IPS-15b (cell line): ENCODE measurements at regions not wholly inside any gene's neighbourhood (a gene's known extent, or its start where the extent isn't known, plus 50 kb on each side); places are given as distances from the start of the nearest gene placed in this dataset.
"Not testable (repeated sequence)": the region's sequence is repeated elsewhere in the genome, so short reads cannot be mapped to it uniquely, and the experiment has no call there.

ENCODE experiments used
- H3K27me3 ChIP-seq: one replicate; pipeline ENCODE4 v1.6.1; 2013; ENCODE audit warnings: low read length; ENCODE audit not compliant: control insufficient read depth, insufficient read depth
- H3K36me3 ChIP-seq: one replicate; pipeline ENCODE4 v1.6.1; 2013; ENCODE audit warnings: low read length; ENCODE audit not compliant: control insufficient read depth, insufficient read depth
- H3K4me1 ChIP-seq: one replicate; pipeline ENCODE4 v1.6.1; 2013; ENCODE audit warnings: mild to moderate bottlenecking, low read length; ENCODE audit not compliant: control insufficient read depth, insufficient read depth
- H3K4me3 ChIP-seq: one replicate; pipeline ENCODE4 v1.5.1; 2013; ENCODE audit warnings: low read depth, low read length
- H3K9ac ChIP-seq: one replicate; pipeline ENCODE4 v1.6.1; 2013; ENCODE audit warnings: low read depth, mild to moderate bottlenecking, low read length
- H3K9me3 ChIP-seq: one replicate; pipeline ENCODE4 v1.6.1; 2013; ENCODE audit warnings: mild to moderate bottlenecking, low read length; ENCODE audit not compliant: control insufficient read depth, insufficient read depth

DNA sequence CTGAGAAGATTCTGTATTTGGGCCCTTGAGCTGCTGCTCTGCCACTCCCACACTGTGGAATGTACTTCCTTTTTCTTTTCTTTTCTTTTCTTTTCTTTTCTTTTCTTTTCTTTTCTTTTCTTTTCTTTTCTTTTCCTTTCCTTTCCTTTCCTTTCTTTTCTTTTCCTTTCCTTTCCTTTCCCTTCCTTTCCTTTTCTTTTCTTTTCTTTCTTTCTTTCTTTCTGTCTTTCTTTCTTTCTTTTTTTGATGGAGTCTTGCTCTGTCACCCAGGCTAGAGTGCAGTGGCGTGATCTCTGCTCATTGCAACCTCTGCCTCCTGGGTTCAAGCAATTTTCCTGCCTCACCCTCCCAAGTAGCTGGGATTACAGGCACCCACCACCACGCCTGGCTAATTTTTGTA lies 89.8 kb downstream of the DNAAF6 start:
- H3K9me3 ChIP-seq, result not testable (repeated sequence)

DNA sequence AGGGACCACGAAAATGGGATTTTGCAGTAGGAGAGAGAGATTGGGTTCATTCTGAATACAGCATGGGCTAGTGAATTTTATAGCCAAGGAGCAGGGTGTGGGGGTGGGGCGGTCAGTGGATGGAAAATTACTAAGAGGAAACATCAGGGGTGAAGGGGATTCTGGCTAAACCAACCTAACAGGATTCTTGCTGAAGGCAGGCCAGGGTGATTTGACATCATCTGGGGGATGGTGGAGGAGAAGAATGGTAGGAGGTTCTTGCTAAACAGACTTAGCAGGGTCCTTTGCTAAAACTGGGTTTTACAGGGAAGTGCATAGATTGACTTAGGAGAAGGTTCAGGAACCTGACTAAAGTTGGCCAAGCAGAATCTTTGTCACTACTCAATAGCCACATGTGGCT lies 91.9 kb downstream of the DNAAF6 start:
- H3K4me1 ChIP-seq, result no peaks in the 10 kb centered on the region
- no peaks in the 10 kb centered on the region for H3K36me3 ChIP-seq
- no peak overlapping the region for H3K4me3 ChIP-seq
- H3K9me3 ChIP-seq, result no peaks in the 10 kb centered on the region
- H3K9ac ChIP-seq, result no peak overlapping the region
- no peaks in the 10 kb centered on the region for H3K27me3 ChIP-seq

More for the DNA sequence above, 89.8 kb downstream of the DNAAF6 start:
- not testable (repeated sequence) for H3K9ac ChIP-seq, H3K27me3 ChIP-seq, H3K36me3 ChIP-seq, H3K4me1 ChIP-seq, H3K4me3 ChIP-seq

DNA sequence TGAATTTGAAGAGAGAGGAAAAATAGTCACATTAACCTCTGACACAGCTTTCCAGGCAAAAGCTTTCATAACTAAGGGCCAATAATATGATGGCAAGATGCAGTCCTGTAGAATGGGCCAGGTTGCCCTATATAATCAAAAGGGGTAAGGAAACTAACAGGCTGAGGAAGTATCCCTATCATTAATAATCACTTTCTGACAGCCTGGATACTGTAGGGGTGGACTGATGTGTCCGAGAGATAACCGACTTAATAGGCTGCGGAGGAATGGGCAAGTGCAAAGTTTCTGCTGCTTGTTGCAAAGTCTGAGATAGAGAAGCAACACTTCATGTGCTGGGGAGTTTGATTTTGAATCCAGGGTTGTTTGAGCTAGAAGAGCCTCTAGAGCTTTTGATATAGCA lies 94.8 kb downstream of the DNAAF6 start:
- Histone ChIP-seq H3K9ac (no peak overlapping the region), H3K9me3 (no peaks in the 10 kb centered on the region), H3K4me1 (no peaks in the 10 kb centered on the region), H3K36me3 (no peaks in the 10 kb centered on the region), H3K4me3 (no peak overlapping the region), H3K27me3 (no peaks in the 10 kb centered on the region)

DNA sequence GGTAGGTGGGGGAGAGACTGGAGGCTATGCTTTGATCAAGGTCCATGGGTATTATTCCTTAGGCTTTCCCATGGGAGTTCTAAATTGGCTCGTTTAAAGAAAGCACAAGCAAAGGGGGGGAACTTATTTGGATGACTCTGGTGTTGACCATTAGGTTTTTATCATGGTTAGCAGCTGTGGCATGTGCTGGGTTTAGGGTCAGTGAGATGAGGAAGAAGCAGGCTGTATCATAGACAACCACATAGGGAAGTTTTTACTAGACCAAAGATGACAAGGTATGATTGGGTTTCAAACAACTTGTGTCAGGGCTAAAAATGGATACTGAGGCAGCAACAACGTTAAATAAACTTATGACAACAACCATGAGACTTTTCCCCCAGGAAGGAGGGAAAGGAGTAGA lies 97.7 kb downstream of the DNAAF6 start:
- Histone ChIP-seq H3K9ac (no peak overlapping the region), H3K36me3 (no peaks in the 10 kb centered on the region), H3K4me1 (no peaks in the 10 kb centered on the region), H3K9me3 (no peaks in the 10 kb centered on the region), H3K4me3 (no peak overlapping the region), H3K27me3 (no peaks in the 10 kb centered on the region)

DNA sequence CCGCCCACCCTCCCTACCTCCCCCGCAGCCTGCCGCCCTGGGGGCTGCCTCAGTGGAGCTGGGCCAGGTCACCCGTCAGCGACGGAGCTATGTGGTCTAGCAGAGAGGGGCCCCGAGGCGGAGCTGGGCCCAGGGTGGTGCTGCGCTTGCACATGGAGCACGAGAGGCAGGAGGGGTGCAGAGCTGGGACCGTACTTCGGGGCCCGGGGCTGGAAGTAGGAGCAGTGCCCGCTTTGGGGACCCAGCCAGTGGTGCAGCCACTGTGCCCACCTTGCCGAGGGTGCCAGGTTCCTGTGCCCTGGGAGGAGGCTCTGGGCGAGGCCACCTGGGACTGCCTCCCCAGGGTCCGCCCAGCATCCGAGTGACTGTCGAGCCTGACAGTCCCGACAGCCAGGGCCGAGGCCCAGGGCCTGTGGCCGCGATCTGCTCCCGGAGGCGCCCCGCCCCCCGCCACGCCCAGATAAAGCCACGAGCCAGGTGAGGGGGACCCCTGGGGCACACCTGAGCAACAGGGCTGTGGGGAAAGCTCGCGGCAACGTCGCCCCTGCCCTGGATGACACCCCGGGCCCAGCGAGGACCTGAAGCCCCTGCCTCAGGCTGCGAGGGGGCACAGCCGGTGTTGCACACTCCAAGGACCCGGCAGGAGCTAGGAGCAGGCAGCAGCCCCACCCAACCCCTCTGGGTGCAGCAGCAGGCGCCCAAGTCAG lies 117.5 kb downstream of the DNAAF6 start:
- Histone ChIP-seq H3K9me3 (no peaks in the 10 kb centered on the region), H3K36me3 (no peaks in the 10 kb centered on the region), H3K9ac (no peak overlapping the region), H3K27me3 (no peaks in the 10 kb centered on the region), H3K4me3 (peak overlapping the region; percentile 53), H3K4me1 (no peaks in the 10 kb centered on the region)

DNA sequence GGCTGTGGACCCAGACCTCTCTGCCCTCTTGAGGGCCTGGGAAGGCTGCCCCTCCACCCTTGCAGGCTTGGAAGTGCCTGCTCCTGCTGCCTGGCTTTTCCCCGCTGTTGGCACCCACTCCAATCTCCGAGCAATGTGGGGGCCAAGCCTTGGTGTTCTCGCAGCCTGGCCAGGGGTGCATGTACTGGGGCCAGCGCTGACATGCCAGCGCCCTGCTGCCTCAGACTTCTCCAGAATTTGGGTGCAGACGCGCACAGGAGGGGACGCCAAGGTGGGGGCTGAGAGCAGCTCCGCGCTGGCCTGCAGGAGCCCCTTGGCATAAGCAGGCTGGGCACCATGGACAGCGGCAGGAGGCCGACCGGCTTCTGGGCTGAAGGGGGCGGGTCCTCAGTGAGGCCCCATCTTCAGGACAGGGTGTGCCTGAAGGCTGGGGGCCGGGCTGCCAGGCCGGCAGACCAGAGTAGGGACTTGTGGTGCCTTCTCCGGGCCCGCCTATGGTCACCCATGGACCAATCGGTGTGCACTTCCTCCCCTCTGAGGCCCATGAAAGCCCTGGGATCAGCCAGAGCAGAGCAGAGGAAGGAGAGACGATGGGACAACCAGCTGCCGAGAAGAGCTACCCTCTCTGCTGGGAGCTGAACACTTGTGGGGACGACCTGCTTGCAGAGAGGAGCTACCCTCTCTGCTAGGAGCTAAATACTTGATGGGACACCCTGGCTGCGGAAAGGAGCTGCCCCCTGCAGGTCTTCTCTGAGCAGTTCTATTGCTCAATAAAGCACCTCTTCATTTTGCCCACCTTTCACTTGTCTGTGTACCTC lies 118.3 kb downstream of the DNAAF6 start:
- no peak overlapping the region for H3K9ac ChIP-seq

DNA sequence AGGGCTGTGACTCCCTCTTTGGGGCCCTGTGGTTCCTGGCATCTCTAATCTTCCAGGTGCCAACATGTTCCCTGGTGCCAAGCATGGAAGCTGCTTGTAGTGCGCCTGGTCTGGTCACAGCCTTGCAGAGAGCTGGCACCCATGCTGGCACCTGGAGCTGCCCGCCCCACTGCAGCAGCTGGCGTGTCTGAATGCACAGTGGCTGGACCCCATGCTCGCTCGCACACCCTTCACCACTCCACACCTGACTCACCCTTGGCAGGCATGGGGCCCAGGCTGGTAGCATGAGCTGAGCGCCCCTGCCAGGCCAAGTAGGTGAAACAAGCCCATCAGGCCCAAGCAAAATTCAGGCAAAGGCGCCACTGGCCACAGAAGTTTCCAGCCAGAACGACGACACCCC lies 119.1 kb downstream of the DNAAF6 start:
- no peaks in the 10 kb centered on the region for H3K9me3 ChIP-seq
- H3K4me3 ChIP-seq, result peak overlapping the region; percentile 45
- H3K27me3 ChIP-seq, result no peaks in the 10 kb centered on the region
- no peaks in the 10 kb centered on the region for H3K4me1 ChIP-seq
- H3K36me3 ChIP-seq, result no peaks in the 10 kb centered on the region
- H3K9ac ChIP-seq, result no peak overlapping the region

More for the DNA sequence above, 118.3 kb downstream of the DNAAF6 start:
- no peaks in the 10 kb centered on the region for H3K9me3 ChIP-seq
- no peaks in the 10 kb centered on the region for H3K36me3 ChIP-seq
- H3K4me3 ChIP-seq, result peak overlapping the region; percentile 53
- H3K27me3 ChIP-seq, result no peaks in the 10 kb centered on the region
- no peaks in the 10 kb centered on the region for H3K4me1 ChIP-seq

DNA sequence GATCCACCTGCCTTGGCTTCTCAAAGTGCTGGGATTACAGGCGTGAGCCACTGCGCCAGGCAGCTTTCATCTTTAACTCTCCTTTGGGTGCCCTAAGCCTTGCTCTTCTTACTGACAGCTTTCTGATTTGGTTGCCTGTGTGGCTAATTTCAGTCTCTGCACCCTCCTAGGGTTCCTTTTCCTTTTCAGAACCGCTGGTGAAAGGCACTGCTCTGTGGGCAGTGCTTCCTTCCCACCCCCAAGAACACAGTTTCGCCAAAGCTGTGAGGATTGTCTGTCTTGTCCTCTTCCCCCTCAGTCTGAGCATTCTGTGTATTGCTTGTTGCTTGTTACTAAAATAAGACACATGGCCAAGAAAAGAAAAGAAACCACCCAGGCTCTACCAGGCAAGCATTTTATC lies 101.4 kb upstream of the FRMPD3 start:
- Histone ChIP-seq H3K9ac (no peak overlapping the region), H3K4me3 (no peak overlapping the region), H3K9me3 (peaks cover 4% of the 10 kb centered on the region), H3K27me3 (peaks cover 3% of the 10 kb centered on the region), H3K4me1 (peaks cover 5% of the 10 kb centered on the region), H3K36me3 (no peaks in the 10 kb centered on the region)

DNA sequence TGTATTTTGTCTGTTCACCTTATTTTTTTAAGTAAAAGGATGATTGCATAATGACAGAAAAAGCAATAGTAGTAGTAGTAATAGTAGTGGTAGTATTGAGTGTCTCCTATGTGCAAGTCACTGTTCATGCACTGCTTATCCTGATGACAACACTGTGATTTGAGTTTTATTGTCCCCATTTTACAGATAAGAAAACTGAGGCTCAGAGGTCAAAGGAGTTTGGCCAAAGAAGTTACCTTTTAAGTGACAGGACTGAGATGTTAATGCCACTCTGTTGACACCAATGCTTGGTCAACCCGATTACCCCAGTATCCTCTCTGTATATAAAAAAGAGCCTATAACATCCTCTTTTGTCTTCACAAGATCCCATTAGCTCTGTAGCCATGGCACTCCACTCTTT lies 100.5 kb upstream of the FRMPD3 start:
- Histone ChIP-seq H3K27me3 (peaks cover 7% of the 10 kb centered on the region), H3K9ac (no peak overlapping the region), H3K4me1 (peaks cover 5% of the 10 kb centered on the region), H3K36me3 (no peaks in the 10 kb centered on the region), H3K4me3 (no peak overlapping the region), H3K9me3 (peaks cover 4% of the 10 kb centered on the region)

DNA sequence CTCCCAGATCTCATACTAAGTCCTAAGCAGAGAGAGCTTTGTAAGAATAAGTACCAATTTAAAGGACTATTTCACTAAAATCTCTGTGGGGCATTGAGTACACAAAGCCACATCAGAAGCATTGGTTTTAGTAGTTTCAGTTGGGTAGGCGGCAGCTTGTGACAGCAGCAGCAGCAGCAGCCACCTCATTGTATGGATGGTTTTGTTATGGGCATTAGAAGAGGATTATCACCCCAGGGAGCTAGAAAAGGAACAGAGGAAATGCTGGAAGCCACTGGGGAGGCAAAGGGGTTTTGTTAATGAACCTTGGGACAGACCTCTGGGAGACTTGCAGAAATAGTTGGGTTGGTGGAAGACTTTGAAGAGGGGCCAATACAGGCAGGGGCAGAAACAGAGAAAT lies 93.9 kb upstream of the FRMPD3 start:
- Histone ChIP-seq H3K9ac (no peak overlapping the region), H3K4me1 (peaks cover 16% of the 10 kb centered on the region), H3K9me3 (no peaks in the 10 kb centered on the region), H3K36me3 (no peaks in the 10 kb centered on the region), H3K27me3 (peaks cover 28% of the 10 kb centered on the region), H3K4me3 (peak overlapping the region; percentile 6)

DNA sequence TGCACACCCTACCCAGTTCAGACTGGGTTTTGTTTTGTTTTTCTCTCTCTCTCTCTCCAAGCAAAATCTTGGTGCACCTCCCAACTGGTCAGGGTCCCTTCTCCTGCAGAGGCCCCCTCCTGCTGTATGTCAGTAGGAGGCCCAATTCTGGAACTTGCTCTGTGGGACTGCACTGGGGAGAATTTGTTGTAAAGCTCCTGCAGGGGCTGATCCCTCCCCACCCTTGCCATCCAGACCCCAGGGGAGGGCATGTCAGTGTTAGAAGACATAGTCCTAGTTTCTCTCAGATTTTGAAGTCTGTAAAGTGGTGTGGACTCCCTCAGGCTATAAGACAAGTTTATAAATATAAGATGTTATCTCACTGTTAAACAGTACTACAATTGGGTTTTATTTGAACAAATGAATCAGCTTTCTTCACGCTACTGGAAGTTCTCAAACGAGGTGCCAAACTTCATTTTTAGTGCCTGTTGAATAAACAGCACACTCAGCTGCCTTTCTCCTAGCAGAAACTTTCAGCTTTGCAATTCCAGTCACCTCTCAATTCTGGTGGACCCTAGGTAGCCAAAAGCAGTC lies 88.6 kb upstream of the FRMPD3 start:
- peaks cover 7% of the 10 kb centered on the region for H3K4me1 ChIP-seq
- no peaks in the 10 kb centered on the region for H3K9me3 ChIP-seq
- H3K27me3 ChIP-seq, result peaks cover 23% of the 10 kb centered on the region
- no peaks in the 10 kb centered on the region for H3K36me3 ChIP-seq
- no peak overlapping the region for H3K9ac ChIP-seq
- no peak overlapping the region for H3K4me3 ChIP-seq

DNA sequence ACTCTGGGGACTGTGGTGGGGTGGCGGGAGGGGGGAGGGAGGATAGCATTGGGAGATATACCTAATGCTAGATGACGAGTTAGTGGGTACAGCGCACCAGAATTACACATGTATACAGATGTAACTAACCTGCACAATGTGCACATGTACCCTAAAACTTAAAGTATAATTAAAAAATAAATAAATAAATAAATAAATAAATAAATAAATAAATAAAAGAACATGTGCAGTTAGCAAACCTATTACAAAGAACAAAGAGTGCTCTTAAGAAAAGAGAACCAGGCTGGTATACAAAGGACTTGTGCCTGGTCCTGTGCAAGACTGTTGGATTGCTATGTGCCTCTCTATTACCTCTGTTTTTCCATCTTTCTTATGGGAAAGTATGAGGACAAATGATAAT lies 79.3 kb upstream of the FRMPD3 start:
- not testable (repeated sequence) for H3K9me3 ChIP-seq, H3K36me3 ChIP-seq, H3K4me1 ChIP-seq, H3K9ac ChIP-seq, H3K27me3 ChIP-seq, H3K4me3 ChIP-seq
